Esophagus muscularis mucosa (tissue), 4 donors: ENCODE measurements at regions not wholly inside any gene's neighbourhood (a gene's known extent, or its start where the extent isn't known, plus 50 kb on each side); places are given as distances from the start of the nearest gene placed in this dataset.

ENCODE experiments used
- DNase-seq: peaks from one replicate; pipeline ENCODE4 v3.0.0-alpha.2; 2017; ENCODE audit errors: extremely low spot score
- H3K27ac ChIP-seq, 4 donors: fragments of 200-600 bp; sonication (generic); replicated peaks in 1 of 4; 1 replicate in 3 of 4; 2 replicates in 1 of 4; pipeline ENCODE4 v1.5.1; 2016 to 2019; ENCODE audit warnings: mild to moderate bottlenecking in 1 of 4
- H3K27me3 ChIP-seq, 4 donors: fragments of 200-600 bp; sonication (generic); one replicate each; pipeline versions ENCODE4 v1.5.1 to v1.6.0; 2016 to 2019
- H3K36me3 ChIP-seq, 4 donors: fragments of 200-600 bp; sonication (generic); one replicate each; pipeline ENCODE4 v1.5.1; 2016 to 2019
- H3K4me1 ChIP-seq, 4 donors: fragments of 200-600 bp; sonication (generic); one replicate each; pipeline ENCODE4 v1.5.1; 2016 to 2019
- H3K4me3 ChIP-seq, 4 donors: fragments of 200-600 bp; sonication (generic); 1 replicate in 2 of 4; 2 replicates in 2 of 4; pipeline ENCODE4 v1.5.1; 2016 to 2019; ENCODE audit warnings: mild to moderate bottlenecking in 4 of 4, moderate library complexity in 1 of 4
- H3K9me3 ChIP-seq, 4 donors: fragments of 200-600 bp; sonication (generic); 1 replicate in 3 of 4; 2 replicates in 1 of 4; pipeline ENCODE4 v1.5.1; 2016 to 2019
- EP300 ChIP-seq: sonication (generic); formaldehyde crosslinking; IDR thresholded peaks from one replicate; pipeline ENCODE4 v1.6.1; 2017; ENCODE audit warnings: antibody characterized with exemption
- POLR2A ChIP-seq: fragments of 450-650 bp; IDR thresholded peaks from one replicate; pipeline ENCODE4 v1.6.1; 2017; ENCODE audit warnings: antibody characterized with exemption, moderate library complexity, mild to moderate bottlenecking, low read depth
- POLR2AphosphoS5 ChIP-seq, 2 donors: sonication (generic); formaldehyde crosslinking; IDR thresholded peaks; one replicate each; pipeline ENCODE4 v1.6.1; 2017; ENCODE audit warnings: antibody characterized with exemption in 2 of 2
- WGBS: methylation state at CpG from one replicate; pipeline ENCODE4 v1.1.5; 2018; 5-methylcytosine and 5-hydroxymethylcytosine counted together
- intact Hi-C: fragments of 100-400 bp; cut with DNase I; formaldehyde crosslinking; loops from one replicate; pipeline ENCODE4 v1.15.1; 2023
- TF ChIP-seq, protein P1 (sequence below), 3 experiments: fragments of 200-600 bp in 2 of 3; fragments of 450-650 bp in 1 of 3; sonication (generic) in 2 of 3; IDR thresholded peaks; one replicate each; pipeline ENCODE4 v1.5.1; 2017 to 2019; ENCODE audit warnings: antibody characterized with exemption in 3 of 3, mild to moderate bottlenecking in 2 of 3, moderate library complexity in 1 of 3

GRCh38 chr4:4672402-4672801 lies 130.6 kb upstream of the STX18 start:
- DNase-seq, result no peak
- Histone ChIP-seq H3K27me3 (no peaks in the 10 kb centered on the region), H3K36me3 (no peaks in the 10 kb centered on the region), H3K9me3 (no peaks in the 10 kb centered on the region), H3K27ac (no peak overlapping the region), H3K4me1 (peaks cover 0 to 7% (median 4%) of the 10 kb centered on the region in 4 donors), H3K4me3 (no peak overlapping the region)
- WGBS, result 91% methylated on average over 8 of the region's 8 CpGs
- no peak for TF ChIP-seq EP300
- TF ChIP-seq, protein P1, sequence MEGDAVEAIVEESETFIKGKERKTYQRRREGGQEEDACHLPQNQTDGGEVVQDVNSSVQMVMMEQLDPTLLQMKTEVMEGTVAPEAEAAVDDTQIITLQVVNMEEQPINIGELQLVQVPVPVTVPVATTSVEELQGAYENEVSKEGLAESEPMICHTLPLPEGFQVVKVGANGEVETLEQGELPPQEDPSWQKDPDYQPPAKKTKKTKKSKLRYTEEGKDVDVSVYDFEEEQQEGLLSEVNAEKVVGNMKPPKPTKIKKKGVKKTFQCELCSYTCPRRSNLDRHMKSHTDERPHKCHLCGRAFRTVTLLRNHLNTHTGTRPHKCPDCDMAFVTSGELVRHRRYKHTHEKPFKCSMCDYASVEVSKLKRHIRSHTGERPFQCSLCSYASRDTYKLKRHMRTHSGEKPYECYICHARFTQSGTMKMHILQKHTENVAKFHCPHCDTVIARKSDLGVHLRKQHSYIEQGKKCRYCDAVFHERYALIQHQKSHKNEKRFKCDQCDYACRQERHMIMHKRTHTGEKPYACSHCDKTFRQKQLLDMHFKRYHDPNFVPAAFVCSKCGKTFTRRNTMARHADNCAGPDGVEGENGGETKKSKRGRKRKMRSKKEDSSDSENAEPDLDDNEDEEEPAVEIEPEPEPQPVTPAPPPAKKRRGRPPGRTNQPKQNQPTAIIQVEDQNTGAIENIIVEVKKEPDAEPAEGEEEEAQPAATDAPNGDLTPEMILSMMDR (IDR thresholded peaks at IDR 0.05), result no peak
- TF ChIP-seq POLR2AphosphoS5 (IDR thresholded peaks at IDR 0.05), result no peak
- TF ChIP-seq POLR2A, result no peak
- intact Hi-C loops, result no loop called here

GRCh38 chr4:4671774-4672349 lies 130.0 kb upstream of the STX18 start:
- Histone ChIP-seq H3K4me1 (peaks cover 0 to 12% (median 4%) of the 10 kb centered on the region in 4 donors), H3K27ac (no peak overlapping the region), H3K4me3 (no peak overlapping the region), H3K27me3 (no peaks in the 10 kb centered on the region), H3K36me3 (no peaks in the 10 kb centered on the region), H3K9me3 (no peaks in the 10 kb centered on the region)
- TF ChIP-seq POLR2A, result no peak
- no peak for TF ChIP-seq EP300
- TF ChIP-seq, protein P1 (IDR thresholded peaks at IDR 0.05), result no peak
- TF ChIP-seq POLR2AphosphoS5 (IDR thresholded peaks at IDR 0.05), result no peak
- WGBS, result 53% methylated on average over 5 of the region's 5 CpGs
- no peak for DNase-seq
- intact Hi-C loops, result no loop called here

- no peaks in the 10 kb centered on the region for H3K9me3 ChIP-seq
- intact Hi-C loops, result no loop called here
- H3K27me3 ChIP-seq, result no peaks in the 10 kb centered on the region
- TF ChIP-seq EP300, result no peak
- TF ChIP-seq, protein P1 (IDR thresholded peaks at IDR 0.05), result no peak
- no peak for TF ChIP-seq POLR2A
- no peak for TF ChIP-seq POLR2AphosphoS5 (IDR thresholded peaks at IDR 0.05)
- DNase-seq, result no peak
- H3K27ac ChIP-seq, result no peak overlapping the region
- H3K4me1 ChIP-seq, result peaks cover 0 to 12% (median 6%) of the 10 kb centered on the region in 4 donors
- WGBS, result 66% methylated on average over 5 of the region's 5 CpGs
- H3K36me3 ChIP-seq, result no peaks in the 10 kb centered on the region
- no peak overlapping the region for H3K4me3 ChIP-seq
Measured at GRCh38 chr4:4670869-4671268, 129.0 kb upstream of the STX18 start.

DNA sequence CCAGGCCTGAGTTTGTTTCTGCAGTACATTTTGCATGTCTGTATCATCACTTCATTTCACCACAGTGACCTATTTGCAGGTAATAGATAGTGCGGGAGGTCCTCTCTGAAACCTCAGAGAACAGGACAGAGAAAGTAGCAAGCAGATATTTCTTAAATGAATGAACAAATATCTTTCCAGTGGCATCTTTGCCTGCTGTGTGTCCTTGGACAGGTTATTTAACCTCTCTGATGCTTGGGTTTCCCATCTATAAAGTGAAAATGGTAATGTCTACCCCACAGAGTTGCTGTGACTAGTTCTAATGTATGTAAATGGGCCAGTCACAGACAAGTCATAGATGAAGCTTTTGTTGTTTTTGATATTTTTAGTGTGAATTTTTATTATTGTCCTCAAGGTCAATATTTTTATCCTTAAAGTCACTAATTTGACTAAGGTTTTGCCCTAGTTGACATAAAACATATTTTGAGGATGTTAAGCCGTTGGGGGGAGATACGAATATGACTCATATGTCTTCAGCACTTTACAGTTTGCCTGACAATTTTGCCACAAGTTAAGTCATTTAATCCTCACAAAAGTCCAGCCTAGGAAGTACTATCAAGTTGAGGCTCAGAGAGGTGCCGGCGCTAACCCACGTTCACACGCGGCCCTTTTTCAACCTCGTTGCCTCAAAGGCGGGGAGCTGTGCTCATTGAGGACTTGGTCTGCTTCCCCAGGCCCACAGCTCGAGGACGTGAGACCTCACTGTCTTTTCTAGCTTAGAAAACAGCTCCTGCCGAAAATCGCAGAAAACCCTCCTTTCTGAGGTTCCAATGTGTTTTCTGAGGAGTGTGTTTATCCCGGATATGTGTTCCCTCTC lies 126.7 kb upstream of the STX18 start:
- 78% methylated on average over 14 of the region's 15 CpGs for WGBS
- no peak for DNase-seq
- TF ChIP-seq POLR2AphosphoS5 (IDR thresholded peaks at IDR 0.05), result no peak
- Histone ChIP-seq H3K36me3 (no peaks in the 10 kb centered on the region), H3K27ac (no peak overlapping the region), H3K27me3 (no peaks in the 10 kb centered on the region), H3K9me3 (no peaks in the 10 kb centered on the region), H3K4me1 (peaks cover 0 to 12% (median 6%) of the 10 kb centered on the region in 4 donors), H3K4me3 (no peak overlapping the region)
- intact Hi-C loops, result no loop called here

DNA sequence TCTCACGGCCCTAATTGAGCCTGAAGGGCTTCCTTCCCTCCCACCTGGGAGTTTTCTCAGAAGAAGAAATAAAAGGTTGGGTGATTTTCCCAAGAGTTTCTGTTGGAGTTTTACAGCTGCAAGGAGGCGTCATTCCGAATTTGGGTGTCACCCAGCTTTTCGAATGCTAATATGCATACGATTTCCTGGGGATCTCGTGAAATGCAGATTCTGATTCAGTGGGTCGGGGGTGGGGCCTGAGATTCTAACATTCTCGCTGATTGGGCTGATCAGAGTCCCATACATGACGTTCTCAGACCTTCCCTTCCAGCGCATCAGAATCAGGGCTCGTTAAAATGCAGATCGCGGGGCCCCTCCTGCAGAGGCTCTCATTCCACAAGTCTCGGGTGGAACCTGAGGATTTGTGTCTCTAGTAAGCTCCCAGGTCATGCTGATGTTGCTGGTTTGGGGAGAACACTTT lies 125.8 kb upstream of the STX18 start:
- no peaks in the 10 kb centered on the region for H3K9me3 ChIP-seq
- H3K4me3 ChIP-seq, result no peak overlapping the region
- peaks cover 0 to 12% (median 6%) of the 10 kb centered on the region in 4 donors for H3K4me1 ChIP-seq
- no peaks in the 10 kb centered on the region for H3K27me3 ChIP-seq
- 55% methylated on average over 14 of the region's 14 CpGs for WGBS
- intact Hi-C loops, result no loop called here
- TF ChIP-seq EP300 (no peak), POLR2A (no peak), POLR2AphosphoS5 (IDR thresholded peaks at IDR 0.05) (no peak)
- TF ChIP-seq, protein P1 (IDR thresholded peaks at IDR 0.05), result no peak
- no peak for DNase-seq
- no peaks in the 10 kb centered on the region for H3K36me3 ChIP-seq
- H3K27ac ChIP-seq, result no peak overlapping the region
